ENCODE measurements at regions not wholly inside any gene's neighbourhood (a gene's known extent, or its start where the extent isn't known, plus 50 kb on each side); places are given as distances from the start of the nearest gene placed in this dataset.

DNA sequence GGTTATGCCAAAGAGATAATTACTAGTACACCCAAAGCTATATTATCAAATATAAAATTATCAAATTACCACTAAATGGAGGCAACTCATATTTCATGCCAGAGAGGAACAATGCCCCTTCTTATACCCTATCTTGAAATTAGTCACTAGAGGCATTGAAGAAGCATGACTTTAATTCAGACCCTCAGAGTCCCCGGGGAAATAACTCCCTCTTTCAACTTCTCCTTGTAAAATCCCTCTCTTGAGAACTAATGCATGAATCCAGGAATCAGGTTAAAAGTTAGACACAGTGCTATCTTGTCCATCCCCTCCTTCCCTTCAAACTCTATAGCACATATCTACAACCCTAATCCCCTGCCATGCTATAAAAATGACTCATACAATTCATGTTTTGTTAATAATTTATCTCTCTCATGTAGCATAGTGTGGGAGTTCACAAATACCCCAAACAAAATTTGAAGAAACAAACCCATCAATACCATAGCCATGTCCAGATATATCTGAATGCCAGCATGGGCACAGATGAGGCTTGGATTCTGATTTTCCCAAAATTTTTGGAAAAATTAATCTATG lies 665.4 kb downstream of the KCNA4 start:
- ChIA-PET POLR2A (no interaction called here), CTCF (no interaction called here)
- Histone ChIP-seq H3K27ac (ENCODE audit: low read depth in 2 of 2, low read length in 1 of 2) (no peak overlapping the region), H3K9me3 (no peaks in the 10 kb centered on the region), H2AFZ (ENCODE audit: low read depth) (no peak overlapping the region), H3K4me3 (ENCODE audit: low read depth in 2 of 2, low read length in 1 of 2) (no peak overlapping the region), H4K20me1 (ENCODE audit: insufficient read depth) (no peaks in the 10 kb centered on the region), H3K9ac (no peak overlapping the region), H3K9me2 (no peaks in the 10 kb centered on the region), H3K79me2 (ENCODE audit: insufficient read depth) (no peaks in the 10 kb centered on the region), H3K4me1 (ENCODE audit: control insufficient read depth in 1 of 2, insufficient read depth in 2 of 2, low read depth in 1 of 2, low read length in 1 of 2) (no peaks in the 10 kb centered on the region), H3K4me2 (no peak overlapping the region), H3F3A (replicated peaks; ENCODE audit: insufficient read depth) (no peaks in the 10 kb centered on the region), H3K27me3 (ENCODE audit: insufficient read depth) (no peaks in the 10 kb centered on the region), H3K36me3 (replicated peaks in 1 of 2; ENCODE audit: control insufficient read depth in 1 of 2, insufficient read depth in 2 of 2, low read length in 1 of 2) (no peaks in the 10 kb centered on the region)
- 0% methylated on average over 1 of the region's 1 CpG for WGBS (ENCODE audit: low lambda C conversion rate)
- no peak for DNase-seq
- TF ChIP-seq REST (IDR thresholded peaks at IDR 0.05; ENCODE audit: low read depth, low read length), result no peak
- TF ChIP-seq SIN3A (IDR thresholded peaks at IDR 0.05; ENCODE audit: borderline replicate concordance, low read depth, low read length), result no peak
- TF ChIP-seq CHD2 (IDR thresholded peaks at IDR 0.05; ENCODE audit: low read length, partially characterized antibody), result no peak
- no peak for TF ChIP-seq EP300 (IDR thresholded peaks at IDR 0.05; ENCODE audit: borderline replicate concordance in 1 of 2, low read depth in 1 of 2, low read length in 1 of 2)
- TF ChIP-seq RXRA (IDR thresholded peaks at IDR 0.05; ENCODE audit: borderline replicate concordance, low read depth), result no peak
- no peak for TF ChIP-seq FOXJ3 (CRISPR knock-in tag; IDR thresholded peaks at IDR 0.05)
- TF ChIP-seq, protein P1, sequence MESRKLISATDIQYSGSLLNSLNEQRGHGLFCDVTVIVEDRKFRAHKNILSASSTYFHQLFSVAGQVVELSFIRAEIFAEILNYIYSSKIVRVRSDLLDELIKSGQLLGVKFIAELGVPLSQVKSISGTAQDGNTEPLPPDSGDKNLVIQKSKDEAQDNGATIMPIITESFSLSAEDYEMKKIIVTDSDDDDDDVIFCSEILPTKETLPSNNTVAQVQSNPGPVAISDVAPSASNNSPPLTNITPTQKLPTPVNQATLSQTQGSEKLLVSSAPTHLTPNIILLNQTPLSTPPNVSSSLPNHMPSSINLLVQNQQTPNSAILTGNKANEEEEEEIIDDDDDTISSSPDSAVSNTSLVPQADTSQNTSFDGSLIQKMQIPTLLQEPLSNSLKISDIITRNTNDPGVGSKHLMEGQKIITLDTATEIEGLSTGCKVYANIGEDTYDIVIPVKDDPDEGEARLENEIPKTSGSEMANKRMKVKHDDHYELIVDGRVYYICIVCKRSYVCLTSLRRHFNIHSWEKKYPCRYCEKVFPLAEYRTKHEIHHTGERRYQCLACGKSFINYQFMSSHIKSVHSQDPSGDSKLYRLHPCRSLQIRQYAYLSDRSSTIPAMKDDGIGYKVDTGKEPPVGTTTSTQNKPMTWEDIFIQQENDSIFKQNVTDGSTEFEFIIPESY (IDR thresholded peaks at IDR 0.05; ENCODE audit: borderline replicate concordance, low read depth), result no peak
- no peak for TF ChIP-seq JUND (IDR thresholded peaks at IDR 0.05)
- no peak for TF ChIP-seq PBX3 (IDR thresholded peaks at IDR 0.05)
- TF ChIP-seq, protein P2, sequence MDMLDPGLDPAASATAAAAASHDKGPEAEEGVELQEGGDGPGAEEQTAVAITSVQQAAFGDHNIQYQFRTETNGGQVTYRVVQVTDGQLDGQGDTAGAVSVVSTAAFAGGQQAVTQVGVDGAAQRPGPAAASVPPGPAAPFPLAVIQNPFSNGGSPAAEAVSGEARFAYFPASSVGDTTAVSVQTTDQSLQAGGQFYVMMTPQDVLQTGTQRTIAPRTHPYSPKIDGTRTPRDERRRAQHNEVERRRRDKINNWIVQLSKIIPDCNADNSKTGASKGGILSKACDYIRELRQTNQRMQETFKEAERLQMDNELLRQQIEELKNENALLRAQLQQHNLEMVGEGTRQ (IDR thresholded peaks at IDR 0.05; ENCODE audit: borderline replicate concordance, low read depth, low read length), result no peak
- no peak for TF ChIP-seq USF1 (IDR thresholded peaks at IDR 0.05; ENCODE audit: borderline replicate concordance, low read depth)
- no peak for TF ChIP-seq CTCF (IDR thresholded peaks at IDR 0.05)
- TF ChIP-seq EZH2phosphoT487 (IDR thresholded peaks at IDR 0.05; ENCODE audit: borderline replicate concordance, low read depth), result no peak
- TF ChIP-seq RCOR1 (IDR thresholded peaks at IDR 0.05; ENCODE audit: low read length), result no peak
- no peak for TF ChIP-seq IRF3 (IDR thresholded peaks at IDR 0.05; ENCODE audit: low read depth, low read length)
- no peak for TF ChIP-seq TAF1 (IDR thresholded peaks at IDR 0.05; ENCODE audit: borderline replicate concordance, low read depth, low read length)
- no peak for TF ChIP-seq SMC3 (IDR thresholded peaks at IDR 0.05; ENCODE audit: low read depth, low read length)
